ENCODE measurements at regions not wholly inside any gene's neighbourhood (a gene's known extent, or its start where the extent isn't known, plus 50 kb on each side); places are given as distances from the start of the nearest gene placed in this dataset.

DNA sequence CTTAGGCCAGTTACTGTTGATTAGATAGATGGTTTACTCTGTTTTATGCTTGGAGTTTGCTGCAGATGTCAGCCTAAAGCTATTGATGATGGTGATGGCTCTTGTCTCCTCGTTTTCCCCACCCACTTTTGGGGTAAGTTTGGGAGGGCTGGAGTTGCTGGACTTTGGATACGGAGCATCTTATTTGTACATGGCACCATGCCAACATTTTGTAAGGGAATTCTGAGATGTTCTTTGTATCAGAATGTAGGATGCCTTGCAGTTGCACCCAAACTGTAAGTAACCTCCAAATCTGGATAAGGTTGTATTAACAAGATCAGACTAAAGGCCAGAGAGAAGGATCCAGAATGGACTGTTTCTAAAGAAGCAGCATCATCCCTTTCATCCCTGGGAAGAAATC, 551.9 kb upstream of the ZFHX3 start:
- no peak for TF ChIP-seq CTCF (conservative IDR thresholded peaks at IDR 0.05; ENCODE audit: low read length)
- no peak for TF ChIP-seq EZH2phosphoT487 (IDR thresholded peaks at IDR 0.05; ENCODE audit: borderline replicate concordance, low read depth, low read length)

Measured in OCI-LY7 (cell line).